GM18867 (cell line): ENCODE measurements at regions not wholly inside any gene's neighbourhood (a gene's known extent, or its start where the extent isn't known, plus 50 kb on each side); places are given as distances from the start of the nearest gene placed in this dataset.

Experiments used
- ATAC-seq: cut with Tn5 transposase; IDR thresholded peaks from one replicate; pipeline ENCODE4 v1.9.1; 2021; ENCODE audit warnings: mild to moderate bottlenecking, moderate library complexity; ENCODE audit not compliant: unreplicated experiment

DNA sequence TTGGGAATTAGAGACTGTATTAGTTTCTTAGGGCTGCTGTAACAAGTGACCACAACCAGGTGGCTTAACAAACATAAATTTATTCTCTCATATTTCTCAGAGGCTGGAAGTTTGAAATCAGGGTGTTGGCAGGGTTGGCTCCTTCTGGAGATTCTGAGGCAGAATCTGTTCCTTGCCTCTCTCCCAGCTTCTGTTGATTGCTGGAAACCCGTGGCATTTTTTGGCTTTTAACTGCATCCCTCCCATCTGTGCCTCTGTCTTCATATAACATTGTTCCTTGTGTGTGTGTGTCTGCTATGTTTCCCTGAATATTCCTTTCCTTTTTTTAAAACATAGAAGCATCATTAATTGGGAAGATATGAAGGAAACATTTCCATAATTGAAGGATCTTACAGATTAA is 448.1 kb upstream of the DCC start:
- ATAC-seq = no peak

DNA sequence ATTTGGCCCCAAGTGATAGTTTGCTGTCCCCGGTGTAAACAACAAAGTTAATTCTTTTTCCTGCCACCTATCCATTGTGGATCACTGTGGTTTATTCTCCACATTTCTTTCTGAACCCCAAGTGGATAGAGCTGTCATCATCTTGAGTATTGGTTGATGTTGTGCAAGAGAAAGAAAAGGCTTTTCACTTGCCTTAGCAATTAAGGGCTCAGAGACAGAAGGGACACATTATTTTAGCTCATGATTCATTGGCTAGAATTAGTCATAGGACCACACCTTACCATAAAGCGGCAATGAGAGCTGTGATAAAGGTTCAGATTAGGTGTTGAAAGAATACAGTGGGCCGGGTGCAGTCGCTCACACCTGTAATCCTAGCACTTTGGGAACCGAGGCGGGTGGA is 442.1 kb upstream of the DCC start:
- no peak for ATAC-seq

DNA sequence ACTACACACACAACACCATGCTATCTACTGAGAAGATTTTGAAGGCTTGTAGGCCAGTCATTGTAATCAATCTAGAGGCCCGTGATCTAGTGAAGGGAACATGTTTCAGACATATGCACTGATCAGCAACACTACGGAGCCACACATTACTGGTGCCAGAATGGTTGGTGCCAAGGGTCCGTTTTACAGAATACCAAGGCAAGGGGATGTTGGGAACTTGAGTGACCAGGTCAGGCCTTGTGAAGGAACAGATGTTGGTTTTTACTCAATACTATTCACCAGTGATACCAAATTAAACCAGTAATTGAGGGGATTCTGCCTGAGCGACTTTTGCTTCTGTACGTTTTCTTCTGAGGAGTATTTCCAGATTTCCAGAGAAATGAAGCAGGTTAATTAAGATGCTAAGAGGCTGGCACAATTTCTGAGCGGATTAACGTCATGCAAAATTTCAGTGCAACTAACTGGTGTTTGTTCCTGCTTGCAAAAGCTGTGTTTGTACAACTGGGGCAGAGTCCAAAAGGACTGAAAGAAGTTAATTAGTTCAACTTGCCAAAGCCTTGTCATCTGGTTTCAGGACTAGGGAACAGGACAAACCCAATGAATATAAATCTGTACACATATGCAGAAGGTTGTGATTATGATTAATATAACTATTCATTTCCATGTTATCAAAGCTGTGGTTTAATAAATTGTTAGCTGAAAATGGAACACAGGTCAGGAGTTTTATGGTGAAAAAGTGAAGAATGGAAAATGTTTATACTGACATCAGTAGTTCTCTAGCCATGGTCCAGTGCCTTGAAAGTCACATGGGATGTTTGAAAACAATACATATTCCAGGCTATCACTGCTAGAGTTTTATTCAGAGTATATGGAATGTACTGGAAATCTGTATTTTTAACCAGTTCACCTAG is 432.1 kb upstream of the DCC start:
- no peak for ATAC-seq

DNA sequence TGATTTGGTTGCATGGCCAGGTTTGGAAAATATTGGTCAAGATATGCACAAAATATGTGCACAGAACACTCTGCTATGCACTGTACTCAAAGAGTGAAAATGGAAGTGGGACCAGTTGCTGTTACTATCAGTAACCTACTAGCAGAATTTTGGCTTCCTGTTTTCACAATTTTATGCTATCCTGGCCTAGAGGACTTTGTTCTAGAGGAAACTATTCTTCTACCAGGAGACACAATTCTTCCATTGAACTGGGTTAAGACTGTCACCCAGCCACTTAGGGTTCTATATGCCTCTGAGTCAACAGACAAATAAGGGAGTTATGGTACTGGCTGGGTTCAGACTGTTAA is 431.4 kb upstream of the DCC start:
- no peak for ATAC-seq

DNA sequence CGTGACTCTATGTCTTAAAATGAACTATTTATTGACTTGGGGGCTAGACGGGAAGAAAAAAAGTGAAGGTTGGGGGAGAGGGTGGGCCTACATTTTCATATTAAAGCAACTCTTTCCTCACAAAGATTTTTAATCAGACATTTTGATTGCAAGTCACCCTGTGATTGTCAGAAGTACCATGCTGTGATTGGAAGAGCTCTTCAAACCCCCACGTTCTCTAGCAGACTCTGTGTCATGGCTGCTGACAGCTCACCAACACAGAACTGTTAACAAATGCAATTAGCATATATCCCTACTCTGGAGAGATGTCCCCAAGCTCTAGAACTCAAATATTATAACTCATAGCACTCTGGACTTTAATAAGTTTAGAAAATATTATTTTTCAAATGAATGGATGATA is 428.4 kb upstream of the DCC start:
- ATAC-seq = no peak

DNA sequence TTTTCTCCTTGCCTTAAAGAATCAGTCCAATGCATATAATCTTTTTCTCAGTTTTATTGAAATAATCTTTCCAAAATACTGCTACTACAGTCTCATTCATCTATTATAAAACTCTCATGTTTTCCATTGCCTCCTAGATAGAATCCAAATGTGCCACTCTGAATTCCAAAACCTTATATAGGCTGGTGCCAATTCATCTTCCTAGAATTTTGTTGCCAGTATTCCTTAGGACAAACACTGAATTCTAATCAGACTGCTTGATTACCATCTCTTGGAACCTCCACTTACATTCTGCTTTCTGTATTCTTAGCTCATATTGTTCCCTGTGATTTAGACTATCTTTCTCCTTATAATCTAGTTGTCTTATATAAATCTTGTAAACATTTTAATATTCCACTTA is 427.6 kb upstream of the DCC start:
- ATAC-seq = no peak

DNA sequence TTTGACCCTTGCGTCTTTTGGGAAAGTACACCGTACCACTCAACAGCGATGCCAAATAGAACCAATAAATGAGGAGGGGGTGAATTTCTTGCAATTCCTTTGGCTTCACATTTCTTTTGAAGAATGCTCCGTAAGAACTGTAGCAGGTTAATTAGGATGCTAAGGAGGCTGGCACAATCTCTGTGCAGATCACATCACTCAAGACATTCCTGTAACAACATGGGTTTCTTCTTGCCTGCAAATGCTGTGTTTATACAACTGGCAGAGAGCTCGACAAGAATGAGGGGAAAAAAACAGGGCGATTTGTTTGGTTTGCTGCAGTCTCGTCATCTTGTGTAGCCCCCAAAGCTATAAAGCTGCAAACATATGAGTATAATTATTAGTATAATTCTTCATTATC is 424.8 kb upstream of the DCC start:
- ATAC-seq = no peak

DNA sequence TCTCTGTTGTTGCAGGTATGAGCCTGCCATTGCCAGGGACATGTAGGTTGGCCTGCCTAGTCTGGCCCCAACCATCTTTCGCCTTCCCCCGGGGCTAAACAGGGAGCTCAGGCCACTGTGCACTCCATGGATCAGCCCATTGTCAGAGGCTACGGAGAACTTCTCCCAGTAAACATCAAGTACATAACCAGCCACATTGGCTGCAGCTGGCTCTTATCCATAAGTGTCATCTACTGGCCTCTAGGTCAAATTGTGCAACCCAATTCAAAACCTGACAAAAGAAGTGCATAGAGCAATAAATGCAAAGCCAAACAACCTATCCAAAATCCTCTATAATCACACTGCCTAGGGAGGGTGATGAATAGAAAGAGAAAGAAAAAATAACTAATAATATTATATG is 418.1 kb upstream of the DCC start:
- no peak for ATAC-seq

DNA sequence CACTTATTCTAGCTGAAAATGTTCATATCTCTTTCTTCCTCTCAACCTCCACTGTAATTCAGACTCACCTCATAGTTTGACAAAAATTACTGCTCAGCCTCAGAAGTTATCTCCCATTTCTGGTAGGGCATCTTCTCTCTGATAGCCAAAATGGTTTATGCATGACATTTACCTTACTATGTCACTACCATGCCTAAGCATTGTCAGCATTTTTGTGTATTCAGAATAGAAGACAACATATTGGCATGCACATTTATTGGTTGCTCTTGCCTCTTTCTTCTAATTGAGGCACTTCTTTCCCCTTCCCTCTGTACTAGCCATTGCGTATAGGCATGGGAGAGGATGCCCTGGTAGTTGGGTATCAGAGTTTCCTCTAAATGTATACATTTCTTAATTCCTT is 406.1 kb upstream of the DCC start:
- no peak for ATAC-seq

DNA sequence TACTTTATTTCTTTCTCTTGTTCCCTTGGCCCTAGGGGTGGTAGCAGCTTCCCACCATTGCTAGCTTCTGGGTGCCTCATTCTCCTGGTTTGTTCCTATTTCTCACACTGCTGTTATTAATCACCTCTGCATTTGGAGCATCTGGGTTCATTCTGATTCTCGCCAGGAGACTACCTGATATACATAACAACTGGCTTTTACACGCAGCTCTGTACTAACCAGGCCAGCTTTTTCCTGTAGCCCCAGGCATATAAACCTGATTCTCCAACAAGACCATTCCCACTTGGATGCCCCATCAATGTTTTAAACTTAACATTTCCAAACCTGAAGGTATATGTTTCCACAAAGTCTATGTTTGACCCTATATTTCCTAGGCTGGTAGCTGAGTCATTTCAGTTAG is 403.9 kb upstream of the DCC start:
- ATAC-seq = no peak

DNA sequence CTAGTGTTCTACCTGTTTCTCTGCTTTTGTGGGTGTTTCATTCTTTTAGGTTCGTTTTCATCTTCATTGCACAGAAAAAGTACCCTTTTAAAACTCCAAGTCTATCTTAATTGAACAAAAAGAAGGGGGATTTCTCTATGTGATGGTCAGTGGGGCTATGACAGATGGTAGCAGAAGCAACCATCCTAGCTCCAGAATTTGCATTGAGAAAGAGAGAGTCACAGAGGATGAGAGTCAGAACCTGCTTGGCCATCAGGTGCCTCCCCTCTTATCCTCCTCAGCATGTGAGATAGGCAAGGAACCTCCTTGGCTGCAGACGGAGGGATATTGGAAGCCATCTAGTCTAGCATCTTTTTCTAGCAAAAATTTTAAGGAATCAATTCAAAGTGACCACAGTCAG is 398.0 kb upstream of the DCC start:
- no peak for ATAC-seq

DNA sequence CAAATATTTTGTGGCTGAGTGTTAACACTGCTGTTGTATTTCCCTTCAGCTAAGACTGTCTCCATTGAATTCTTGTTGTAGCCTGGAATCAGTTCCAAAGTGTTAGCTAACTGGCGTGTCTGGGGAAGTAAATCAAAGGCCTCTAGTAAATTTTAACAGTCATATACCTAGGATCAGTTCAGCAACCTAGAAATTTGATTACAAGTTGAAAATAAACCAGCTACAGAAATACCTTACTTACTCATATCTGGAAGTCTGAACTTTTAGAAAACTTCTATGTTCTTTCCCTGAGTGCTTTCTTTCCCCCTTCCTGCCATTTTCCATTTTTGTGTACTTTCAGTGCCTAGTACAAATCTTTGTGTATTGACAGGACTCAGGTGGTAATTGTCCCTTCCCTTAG is 396.7 kb upstream of the DCC start:
- ATAC-seq = no peak

DNA sequence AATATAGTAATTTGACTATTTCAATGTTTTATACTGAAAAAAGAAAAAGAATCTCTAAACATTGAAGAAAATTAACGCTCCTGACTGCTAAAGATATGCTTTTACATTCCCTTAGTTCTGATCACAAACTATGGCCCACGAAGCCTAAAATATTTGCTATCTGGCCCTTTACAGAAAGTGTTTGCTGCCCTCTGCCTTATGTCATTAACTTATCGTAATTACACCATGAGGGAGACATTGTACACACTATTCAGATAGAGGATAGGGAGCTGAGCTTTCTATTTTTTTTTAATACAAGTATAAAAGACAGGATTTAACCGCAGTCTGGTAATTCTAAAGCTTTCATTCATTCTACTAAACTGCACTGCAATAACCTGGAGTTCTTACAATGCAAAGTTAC is 393.1 kb upstream of the DCC start:
- no peak for ATAC-seq

DNA sequence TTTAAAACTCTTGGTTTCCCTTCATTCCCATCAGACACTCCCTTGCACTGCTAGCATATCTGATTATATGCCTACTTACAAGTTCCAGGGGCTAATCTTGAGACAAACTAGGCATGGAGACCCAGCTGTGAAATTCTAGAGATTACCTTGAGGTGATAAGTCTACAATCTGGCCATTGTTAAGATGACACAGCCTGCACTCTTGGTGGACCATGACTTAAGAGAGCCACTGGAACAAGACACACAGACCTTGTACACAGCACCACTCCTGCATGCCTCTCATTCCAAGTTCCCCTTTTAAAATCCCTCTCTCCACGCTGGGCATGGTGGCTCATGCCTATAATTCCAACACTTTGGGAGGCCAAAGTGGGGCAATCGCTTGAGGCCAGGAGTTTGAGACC is 387.2 kb upstream of the DCC start:
- ATAC-seq = peak; percentile 20

DNA sequence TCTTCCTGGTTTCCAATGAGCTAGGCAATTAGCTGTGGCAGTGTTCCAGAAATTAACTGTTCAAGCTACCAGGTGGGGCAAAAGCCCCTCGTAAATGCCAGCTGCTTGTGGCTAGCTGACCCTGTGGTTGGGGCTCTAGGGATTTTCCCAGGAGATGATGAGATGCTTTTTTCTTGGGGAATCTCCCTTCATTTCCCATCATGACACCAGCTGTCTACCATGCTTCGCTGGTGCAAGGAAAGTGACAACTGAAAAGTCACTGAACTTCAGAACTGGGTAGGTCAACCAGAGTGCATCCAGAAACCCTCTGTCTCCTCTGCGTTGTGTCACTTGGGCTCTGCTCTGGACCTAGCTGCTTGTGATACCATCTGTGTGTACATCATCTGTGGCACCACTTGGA is 386.5 kb upstream of the DCC start:
- peak; percentile 79 for ATAC-seq

DNA sequence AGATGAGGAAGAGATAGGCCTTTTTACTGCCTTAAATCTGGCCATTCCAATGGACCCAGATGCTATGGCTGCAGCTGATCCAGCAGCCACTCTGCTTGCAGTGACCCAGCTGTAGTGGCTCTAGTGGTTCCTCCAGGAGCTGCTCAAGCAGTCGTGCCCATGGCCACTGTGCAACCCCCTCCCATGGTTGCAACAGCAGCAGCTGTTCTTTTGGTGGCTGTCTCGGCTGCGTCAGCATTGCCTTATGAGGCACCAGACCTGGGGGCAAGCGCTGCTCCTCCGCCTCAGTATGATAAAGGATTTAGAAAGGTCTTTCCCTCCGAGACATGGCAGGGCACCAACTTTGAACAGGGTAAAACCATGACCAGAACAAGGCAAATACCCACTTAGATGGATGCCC is 384.9 kb upstream of the DCC start:
- ATAC-seq = no peak

DNA sequence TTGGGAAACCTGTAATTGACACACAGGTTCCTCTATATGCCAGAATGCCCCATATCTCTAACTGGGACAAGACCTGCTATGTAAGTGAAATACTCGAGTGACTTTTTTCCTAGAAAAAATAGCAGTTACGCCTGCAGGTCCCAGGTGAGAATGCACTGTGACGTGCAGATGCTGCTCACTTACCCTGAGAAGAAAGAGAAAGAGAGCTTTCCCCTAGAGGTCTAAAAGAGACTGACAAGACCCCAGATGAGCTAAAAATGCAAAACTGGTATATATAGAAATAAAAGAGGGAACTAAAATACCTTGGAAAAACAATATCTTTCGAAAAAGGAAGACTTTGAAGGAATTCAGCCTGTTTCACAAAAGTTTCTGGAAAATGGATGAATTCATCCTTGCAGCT is 383.0 kb upstream of the DCC start:
- no peak for ATAC-seq

DNA sequence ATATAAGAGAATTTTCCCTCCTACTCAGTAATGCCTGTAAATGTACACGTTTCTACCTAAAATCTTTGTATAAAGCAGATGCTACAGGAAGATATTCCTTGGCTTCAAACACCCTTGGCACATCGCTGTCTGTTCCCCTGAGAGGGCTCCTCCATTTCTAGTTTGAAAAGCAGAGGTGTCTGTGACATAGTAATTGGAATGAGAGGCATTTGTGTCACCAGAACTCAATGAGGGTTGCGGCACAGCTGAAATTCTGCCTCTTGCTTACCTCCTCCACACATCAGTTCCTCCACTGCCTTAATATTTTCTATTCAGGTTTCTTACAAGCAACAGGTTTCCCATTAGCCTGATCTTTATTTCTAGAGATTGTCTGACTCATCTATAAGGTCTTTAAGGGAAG is 359.9 kb upstream of the DCC start:
- no peak for ATAC-seq

DNA sequence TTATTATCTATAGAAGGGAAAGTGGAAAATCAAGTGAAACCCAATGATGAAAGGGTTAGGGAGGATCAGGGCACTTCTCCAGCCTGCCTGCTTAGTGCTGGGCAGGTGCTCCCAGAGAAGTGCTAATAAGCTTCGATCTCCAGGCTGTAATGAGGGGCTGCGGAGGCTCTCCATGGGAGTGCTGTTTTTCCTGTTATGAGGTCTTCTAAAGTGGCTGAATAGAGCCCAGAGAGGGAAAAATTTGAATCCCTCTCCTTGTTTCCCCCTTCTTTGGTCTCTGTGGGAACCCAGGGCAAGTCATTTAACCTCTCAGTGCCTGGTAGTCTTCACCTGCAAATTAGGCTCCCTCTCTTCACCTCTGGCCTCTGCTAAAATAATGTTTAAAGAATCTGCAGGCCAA is 351.7 kb upstream of the DCC start:
- ATAC-seq = no peak

DNA sequence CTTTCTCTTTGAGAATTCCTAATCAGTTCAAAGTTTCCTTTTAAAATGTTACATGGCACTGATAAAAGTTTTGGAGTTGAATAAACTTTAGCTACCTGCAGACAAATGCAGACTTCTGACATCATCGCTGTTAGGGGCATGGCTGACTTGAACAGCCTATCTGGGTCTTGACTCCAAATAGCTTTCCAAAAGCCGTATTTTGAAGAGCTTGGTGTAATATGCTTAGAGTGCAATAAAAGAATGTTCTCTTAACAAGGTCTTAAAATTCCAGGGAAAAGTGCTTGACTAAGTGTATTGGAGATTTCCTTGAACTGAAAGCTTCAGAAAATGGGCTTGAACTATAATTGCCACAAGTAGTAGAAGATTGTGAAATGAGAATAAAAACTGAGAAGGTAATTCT is 342.9 kb upstream of the DCC start:
- no peak for ATAC-seq

DNA sequence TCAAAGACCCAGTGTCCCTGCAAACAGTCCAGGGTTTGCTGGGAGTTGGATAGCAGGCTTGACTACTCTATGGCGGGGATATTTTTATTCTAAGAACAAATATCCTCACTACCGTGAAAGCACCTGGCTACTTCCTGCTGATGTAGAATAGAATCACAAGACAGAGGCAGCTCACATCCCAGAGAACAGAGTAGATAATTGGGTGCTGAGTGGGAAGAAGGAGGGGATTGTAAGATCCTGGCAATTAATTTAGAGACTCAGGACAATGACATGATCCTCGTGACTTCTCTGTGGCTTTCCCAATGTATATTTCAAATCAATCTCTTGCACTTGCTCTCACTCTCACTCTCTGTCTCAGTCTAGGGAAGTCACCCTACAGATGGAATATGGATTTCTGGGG is 341.9 kb upstream of the DCC start:
- no peak for ATAC-seq

DNA sequence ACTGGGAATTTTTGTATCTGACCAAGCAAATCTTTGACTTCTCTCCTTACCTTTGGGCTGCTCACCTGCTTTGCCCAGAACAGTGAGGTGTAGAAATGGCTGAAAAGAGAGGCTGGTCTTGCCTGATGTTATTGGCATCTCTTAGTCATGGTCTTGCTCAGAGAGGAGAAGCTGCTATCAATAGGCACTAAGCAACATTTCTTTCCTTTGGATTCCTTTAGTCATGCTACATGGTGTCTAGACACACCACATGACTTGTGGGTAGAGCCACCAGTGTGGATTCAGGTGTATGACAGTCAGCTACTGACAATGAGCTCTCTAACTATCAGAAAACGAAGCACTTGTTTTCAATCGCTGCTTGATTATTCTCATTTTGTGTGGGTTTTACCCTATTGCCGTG is 341.3 kb upstream of the DCC start:
- no peak for ATAC-seq

DNA sequence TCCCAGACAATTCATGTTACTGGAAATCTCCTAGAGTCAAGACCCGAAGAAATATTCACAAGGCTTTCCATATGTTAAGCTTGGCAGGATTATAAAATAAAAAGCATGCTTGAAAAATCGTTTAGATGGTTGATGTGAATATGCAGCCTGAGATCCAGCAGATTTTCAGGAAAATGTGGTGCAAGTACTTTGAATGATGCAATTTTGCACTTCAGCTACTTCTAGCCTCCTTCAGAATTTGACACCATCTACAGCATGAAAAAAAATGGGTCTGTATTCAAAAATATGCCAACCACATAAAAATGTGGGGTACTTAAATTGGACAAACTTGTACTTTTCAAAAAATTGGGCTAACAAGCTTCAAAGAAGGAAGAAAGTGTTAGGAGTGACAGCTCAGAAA is 340.6 kb upstream of the DCC start:
- ATAC-seq = no peak
